ENCODE measurements at regions not wholly inside any gene's neighbourhood (a gene's known extent, or its start where the extent isn't known, plus 50 kb on each side); places are given as distances from the start of the nearest gene placed in this dataset.

- TF ChIP-seq EZH2 (IDR thresholded peaks at IDR 0.05; ENCODE audit: borderline replicate concordance) = no peak
- TF ChIP-seq CTCF (IDR thresholded peaks at IDR 0.05; ENCODE audit: poor library complexity) = no peak
Observed at GRCh38 chr9:109886617-109887016, 106.6 kb downstream of the PALM2AKAP2 start.

All from hepatocyte (in vitro differentiated cells).